ENCODE measurements at regions not wholly inside any gene's neighbourhood (a gene's known extent, or its start where the extent isn't known, plus 50 kb on each side); places are given as distances from the start of the nearest gene placed in this dataset.

DNA sequence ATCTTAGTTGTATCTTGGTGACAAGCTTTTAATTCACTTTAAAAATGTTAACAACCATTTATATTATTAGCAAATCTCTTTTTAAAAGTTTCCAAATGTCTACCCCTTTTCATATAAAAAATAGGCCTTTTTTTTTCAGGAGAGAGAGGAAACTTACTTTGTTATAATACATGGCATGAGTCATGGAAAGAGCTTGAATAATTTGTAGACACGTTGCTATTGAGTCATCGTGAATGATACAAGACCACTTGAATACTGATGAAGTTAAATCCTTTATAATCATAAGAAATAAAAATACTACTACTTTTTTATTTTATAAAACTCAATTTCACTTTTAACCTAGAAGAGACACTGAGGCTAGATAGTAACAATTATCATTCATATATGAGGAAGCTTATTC lies 70.3 kb upstream of the BBX start:
- dilution Hi-C loops (cut with MboI; ENCODE audit: extremely low pct_ligation_motif_present, low sequenced_read_pairs) = no loop called here
- Histone ChIP-seq H3K4me1 (ENCODE audit: control insufficient read depth, extremely low read depth, insufficient read depth, low read length) (no peaks in the 10 kb centered on the region), H3K27me3 (ENCODE audit: control insufficient read depth in 2 of 2, insufficient read depth in 2 of 2, low read length in 2 of 2) (peaks cover 0 to 4% of the 10 kb centered on the region in 2 experiments), H3K79me2 (ENCODE audit: control insufficient read depth, insufficient read depth, low read length) (no peaks in the 10 kb centered on the region), H4K20me1 (replicated peaks; ENCODE audit: control insufficient read depth, extremely low read depth, insufficient read depth, low read length) (no peaks in the 10 kb centered on the region), H3K27ac (ENCODE audit: insufficient read depth, low read depth, low read length) (no peak overlapping the region), H3K9me1 (replicated peaks; ENCODE audit: control insufficient read depth, extremely low read depth, insufficient read depth, low read length) (no peaks in the 10 kb centered on the region), H3K4me3 (replicated peaks in 1 of 3; ENCODE audit: insufficient read depth in 1 of 3, low read depth in 1 of 3, low read length in 3 of 3) (no peak overlapping the region), H3K36me3 (ENCODE audit: control insufficient read depth in 2 of 2, extremely low read depth in 1 of 2, insufficient read depth in 2 of 2, low read length in 2 of 2) (no peaks in the 10 kb centered on the region), H3K9ac (replicated peaks; ENCODE audit: extremely low read depth, insufficient read depth, low read length) (no peak overlapping the region), H2AFZ (ENCODE audit: low read depth, low read length) (no peak overlapping the region), H3K4me2 (ENCODE audit: insufficient read depth, low read length) (no peak overlapping the region), H3K9me3 (replicated peaks; ENCODE audit: control insufficient read depth, insufficient read depth, low read length) (no peaks in the 10 kb centered on the region)
- intact Hi-C loops (cut with micrococcal nuclease) = no loop called here
- BruUV-seq (replicated peaks) = no TSS peak
- POLR2A ChIA-PET = no interaction called here
- TF ChIP-seq POLR2AphosphoS5 (IDR thresholded peaks at IDR 0.05; ENCODE audit: insufficient read depth, low read depth, low read length) (no peak), EZH2 (IDR thresholded peaks at IDR 0.05; ENCODE audit: borderline replicate concordance, low read depth, low read length, severe bottlenecking) (no peak), JUN (IDR thresholded peaks at IDR 0.05; ENCODE audit: borderline replicate concordance, insufficient read depth, insufficient read length, low read depth) (no peak), GATA2 (IDR thresholded peaks at IDR 0.05; ENCODE audit: insufficient read depth, insufficient read length, low read depth, low read length) (no peak), MYC (IDR thresholded peaks at IDR 0.05; ENCODE audit: low read depth, low read length) (no peak), FOS (IDR thresholded peaks at IDR 0.05; ENCODE audit: borderline replicate concordance, insufficient read depth, low read length) (no peak), POLR2A (IDR thresholded peaks at IDR 0.05; ENCODE audit: low read depth, low read length) (no peak)
- TF ChIP-seq, protein P1, sequence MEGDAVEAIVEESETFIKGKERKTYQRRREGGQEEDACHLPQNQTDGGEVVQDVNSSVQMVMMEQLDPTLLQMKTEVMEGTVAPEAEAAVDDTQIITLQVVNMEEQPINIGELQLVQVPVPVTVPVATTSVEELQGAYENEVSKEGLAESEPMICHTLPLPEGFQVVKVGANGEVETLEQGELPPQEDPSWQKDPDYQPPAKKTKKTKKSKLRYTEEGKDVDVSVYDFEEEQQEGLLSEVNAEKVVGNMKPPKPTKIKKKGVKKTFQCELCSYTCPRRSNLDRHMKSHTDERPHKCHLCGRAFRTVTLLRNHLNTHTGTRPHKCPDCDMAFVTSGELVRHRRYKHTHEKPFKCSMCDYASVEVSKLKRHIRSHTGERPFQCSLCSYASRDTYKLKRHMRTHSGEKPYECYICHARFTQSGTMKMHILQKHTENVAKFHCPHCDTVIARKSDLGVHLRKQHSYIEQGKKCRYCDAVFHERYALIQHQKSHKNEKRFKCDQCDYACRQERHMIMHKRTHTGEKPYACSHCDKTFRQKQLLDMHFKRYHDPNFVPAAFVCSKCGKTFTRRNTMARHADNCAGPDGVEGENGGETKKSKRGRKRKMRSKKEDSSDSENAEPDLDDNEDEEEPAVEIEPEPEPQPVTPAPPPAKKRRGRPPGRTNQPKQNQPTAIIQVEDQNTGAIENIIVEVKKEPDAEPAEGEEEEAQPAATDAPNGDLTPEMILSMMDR (IDR thresholded peaks at IDR 0.05; ENCODE audit: extremely low read depth in 1 of 2, insufficient read depth in 1 of 2, low read depth in 1 of 2, low read length in 2 of 2) = no peak
- TF ChIP-seq, protein P2, sequence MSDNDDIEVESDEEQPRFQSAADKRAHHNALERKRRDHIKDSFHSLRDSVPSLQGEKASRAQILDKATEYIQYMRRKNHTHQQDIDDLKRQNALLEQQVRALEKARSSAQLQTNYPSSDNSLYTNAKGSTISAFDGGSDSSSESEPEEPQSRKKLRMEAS (IDR thresholded peaks at IDR 0.05; ENCODE audit: insufficient read depth, insufficient read length) = no peak
- FAIRE-seq (no peak), DNase-seq (ENCODE audit: low read depth, low spot score) (no peak)
- CTCF ChIA-PET = interaction anchor here (1.0 to 1.9 kb wide), 3 partner anchors 9 to 181 kb away, joined by 3 to 9 read pairs (median 4); no protein-coding TSS in a partner anchor

Measured in endothelial cell of umbilical vein (primary cell).